Fibroblast of lung (primary cell): ENCODE measurements at regions not wholly inside any gene's neighbourhood (a gene's known extent, or its start where the extent isn't known, plus 50 kb on each side); places are given as distances from the start of the nearest gene placed in this dataset.

Experiments used
- CTCF ChIP-seq, 2 donors: IDR thresholded peaks in 1 of 2; conservative IDR thresholded peaks in 1 of 2; 1 replicate in 1 of 2; 2 replicates in 1 of 2; pipeline ENCODE4 v1.5.1; 2011 to 2012; ENCODE audit warnings: low read length in 2 of 2, control low read depth in 1 of 2, inconsistent platforms in 1 of 2, low read depth in 1 of 2, mild to moderate bottlenecking in 1 of 2
- EZH2 ChIP-seq: IDR thresholded peaks from 2 replicates; pipeline ENCODE4 v1.5.1; 2012; ENCODE audit warnings: low read length, control low read depth, mild to moderate bottlenecking; ENCODE audit errors: missing control alignments

- TF ChIP-seq CTCF (conservative IDR thresholded peaks at IDR 0.05 in 1 of 2, IDR thresholded peaks at IDR 0.05 in 1 of 2; ENCODE audit: low read depth in 1 of 2, low read length in 2 of 2): no peak
- TF ChIP-seq EZH2: no peak
Measured at GRCh38 chr5:66281294-66281693, 137.2 kb downstream of the SREK1 start.
